Stromal cell of bone marrow (primary cell): ENCODE measurements at regions not wholly inside any gene's neighbourhood (a gene's known extent, or its start where the extent isn't known, plus 50 kb on each side); places are given as distances from the start of the nearest gene placed in this dataset.
"Not testable (repeated sequence)": the region's sequence is repeated elsewhere in the genome, so short reads cannot be mapped to it uniquely, and the experiment has no call there.

Experiments
- DNase-seq: peaks from one replicate; pipeline ENCODE4 v3.0.0-alpha.2; 2012; ENCODE audit warnings: low read depth

DNA sequence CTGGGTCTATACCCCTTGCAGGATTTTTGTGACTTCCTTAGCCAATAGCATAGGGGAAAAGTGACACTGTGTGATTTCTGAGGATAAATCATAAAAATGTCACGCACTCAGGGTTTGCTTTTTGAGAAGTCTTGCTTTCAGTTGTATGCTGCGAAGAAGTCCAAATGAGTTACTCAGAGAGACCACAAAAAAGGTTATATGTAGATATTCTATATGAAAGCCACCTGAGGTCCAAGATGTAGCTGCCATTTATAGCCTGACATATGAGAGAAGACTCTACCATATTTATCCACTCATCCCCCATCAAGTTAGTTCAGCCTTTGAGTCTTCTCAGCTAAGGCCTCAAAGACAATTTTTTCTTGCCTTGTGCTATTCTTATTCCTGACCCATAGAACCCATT is 488.3 kb upstream of the MAP2 start:
- DNase-seq: no peak

- no peak for DNase-seq
Measured at GRCh38 chr2:208937521-208937920, 486.3 kb upstream of the MAP2 start.

GRCh38 chr2:208939852-208940251 is 484.0 kb upstream of the MAP2 start:
- no peak for DNase-seq

- no peak for DNase-seq
Measured at GRCh38 chr2:208945719-208946256, 478.1 kb upstream of the MAP2 start.

DNA sequence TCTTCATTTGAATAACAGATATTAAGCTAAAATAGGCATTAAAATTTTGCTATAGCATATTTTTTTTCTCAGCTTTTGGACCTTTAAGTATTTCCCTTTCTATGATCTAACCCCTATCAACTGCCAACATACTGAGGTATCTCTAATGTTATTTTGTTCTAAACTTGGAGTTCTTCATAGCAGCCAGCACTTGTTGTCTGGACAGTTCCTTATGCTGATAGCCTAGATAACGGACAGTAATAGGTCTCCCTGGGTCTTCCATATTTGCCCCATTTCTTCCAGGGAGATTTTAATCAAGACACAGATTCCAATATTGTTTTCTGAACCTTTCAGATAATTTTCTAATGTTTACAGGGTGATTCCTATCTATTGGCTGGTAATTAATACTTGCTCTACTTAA is 475.8 kb upstream of the MAP2 start:
- no peak for DNase-seq

DNA sequence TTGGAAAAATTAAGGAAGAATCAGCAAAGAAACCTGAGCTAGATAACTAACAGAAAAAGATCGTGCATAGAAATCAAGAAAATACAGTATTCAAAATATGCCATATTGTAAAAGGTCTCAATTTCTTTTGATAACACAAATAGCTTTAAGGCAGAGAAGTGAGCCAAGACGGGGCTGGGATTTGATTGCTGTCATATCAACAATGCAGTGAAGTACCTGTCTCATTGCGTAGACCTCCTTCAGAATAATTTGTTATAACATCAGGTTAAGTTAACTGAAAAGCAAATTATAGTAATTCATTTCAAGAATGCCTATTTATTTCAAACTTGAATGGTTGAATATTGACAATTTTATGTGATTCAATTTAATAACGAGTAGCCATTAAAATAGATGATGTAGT is 453.8 kb upstream of the MAP2 start:
- DNase-seq: no peak

GRCh38 chr2:208977582-208977981 is 446.3 kb upstream of the MAP2 start:
- DNase-seq: no peak

- no peak for DNase-seq
Measured at GRCh38 chr2:208978946-208979345, 444.9 kb upstream of the MAP2 start.

DNA sequence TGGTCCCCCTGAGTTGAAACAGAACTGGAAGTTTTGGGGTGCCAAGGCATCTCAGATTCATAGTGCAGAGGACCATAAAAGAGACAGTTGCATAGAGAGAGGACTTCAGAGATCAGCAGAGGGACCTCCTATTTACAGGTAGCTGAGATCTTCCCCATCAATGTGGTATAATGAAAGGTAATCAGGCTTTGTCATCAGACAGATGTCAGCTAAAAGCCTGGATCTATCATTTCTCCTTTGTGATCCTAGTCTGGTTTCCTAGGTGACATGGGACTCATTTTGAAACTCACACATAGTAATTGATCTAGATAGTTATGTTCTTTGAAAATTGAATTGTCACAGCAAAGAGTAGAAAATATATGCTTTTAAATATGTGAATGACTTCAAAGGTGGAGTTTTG is 443.5 kb upstream of the MAP2 start:
- DNase-seq: no peak

DNA sequence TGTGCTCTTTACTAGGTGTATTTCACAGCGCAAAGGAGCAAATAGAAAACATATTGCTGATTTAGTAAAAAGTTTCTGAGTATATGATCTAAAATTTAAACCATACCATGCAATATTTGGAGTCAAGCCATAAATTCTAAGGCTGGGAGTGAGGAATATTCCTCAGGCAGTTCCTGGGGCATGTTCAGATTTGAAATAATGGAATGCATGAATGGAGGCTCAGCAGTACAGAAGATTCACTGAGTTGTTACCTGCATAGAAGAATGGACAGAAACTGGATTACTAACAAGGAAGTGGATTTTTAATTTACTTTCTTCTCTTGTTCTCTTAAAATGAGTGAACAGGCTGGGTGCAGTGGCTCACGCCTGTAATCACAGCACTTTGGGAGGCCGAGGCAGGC is 441.0 kb upstream of the MAP2 start:
- DNase-seq: no peak

- no peak for DNase-seq
Measured at GRCh38 chr2:208983486-208983885, 440.4 kb upstream of the MAP2 start.

- no peak for DNase-seq
Measured at GRCh38 chr2:208984376-208985090, 439.3 kb upstream of the MAP2 start.

- no peak for DNase-seq
Measured at GRCh38 chr2:208985644-208986043, 438.2 kb upstream of the MAP2 start.

DNA sequence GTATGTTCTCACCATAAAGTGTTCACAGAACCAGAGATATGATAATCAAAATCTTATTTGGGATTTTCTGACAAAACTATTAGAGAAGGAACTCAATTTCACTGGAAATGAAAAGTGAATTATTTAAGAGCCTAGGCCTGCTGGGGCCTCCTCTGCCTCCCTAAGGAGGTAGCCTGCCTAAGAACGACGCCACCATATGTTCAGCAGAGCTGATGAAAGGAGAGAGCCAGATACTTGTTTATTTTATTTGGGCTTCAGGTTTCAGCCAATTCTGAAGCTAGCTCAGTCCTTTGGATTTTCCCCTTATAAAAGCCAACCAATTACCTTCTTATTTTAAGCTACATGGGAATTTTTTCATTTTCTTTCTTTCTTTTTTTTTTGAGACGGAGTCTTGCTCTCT is 433.1 kb upstream of the MAP2 start:
- no peak for DNase-seq

DNA sequence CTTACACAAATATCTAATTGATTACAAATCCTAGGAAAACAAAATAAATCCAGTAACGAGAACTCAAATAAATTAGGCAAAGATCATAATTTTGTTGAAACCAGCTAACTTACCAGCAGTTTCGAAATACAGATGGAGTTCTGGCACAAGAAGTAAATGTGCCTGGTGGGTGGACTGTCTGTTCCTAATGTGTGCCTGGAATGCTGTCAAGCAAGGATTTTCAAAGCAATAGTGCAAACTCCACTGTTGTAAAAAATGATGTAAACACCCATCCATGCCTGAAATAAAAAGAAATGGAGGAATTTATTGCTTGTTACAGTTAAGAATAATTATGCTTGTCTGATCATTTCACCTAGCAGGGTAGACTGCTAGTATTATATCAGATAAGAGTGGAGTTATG is 423.9 kb upstream of the MAP2 start:
- no peak for DNase-seq

DNA sequence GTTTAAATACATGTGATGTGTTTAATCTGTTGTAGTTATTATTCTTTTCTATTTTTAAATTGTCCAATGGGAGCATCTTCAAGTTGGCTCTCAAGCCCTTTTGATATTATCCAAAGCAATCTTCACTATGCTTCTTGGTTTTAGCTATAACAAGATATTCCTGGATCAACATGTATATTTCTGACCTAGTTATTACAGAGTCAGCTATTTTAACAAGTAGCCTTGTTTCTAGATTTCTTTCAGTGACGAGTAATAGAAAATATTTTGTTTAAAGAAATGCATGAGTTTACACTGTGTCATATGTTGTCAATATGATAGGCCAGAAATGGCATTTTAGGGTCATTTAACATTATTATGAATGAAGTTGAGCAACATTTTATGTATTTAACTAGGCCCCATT is 421.8 kb upstream of the MAP2 start:
- DNase-seq: no peak

DNA sequence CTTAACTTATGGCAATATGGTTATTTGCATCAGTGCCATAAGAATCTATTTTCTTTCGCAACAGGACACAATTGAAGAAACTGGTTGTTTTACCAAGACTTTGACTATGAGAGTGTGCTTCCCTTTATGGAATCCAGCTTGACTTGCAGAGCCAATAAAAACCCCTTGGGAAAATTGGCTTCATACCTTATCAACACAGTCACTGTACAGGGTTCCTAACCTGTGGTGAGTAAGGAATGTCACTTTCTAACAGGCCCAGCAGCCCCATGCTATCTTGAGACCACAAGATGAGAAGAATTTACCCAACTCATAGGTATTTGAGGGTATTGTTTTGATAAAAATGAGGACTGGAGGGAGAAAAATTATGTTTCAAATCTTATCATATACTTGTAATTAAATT is 418.5 kb upstream of the MAP2 start:
- DNase-seq: no peak

DNA sequence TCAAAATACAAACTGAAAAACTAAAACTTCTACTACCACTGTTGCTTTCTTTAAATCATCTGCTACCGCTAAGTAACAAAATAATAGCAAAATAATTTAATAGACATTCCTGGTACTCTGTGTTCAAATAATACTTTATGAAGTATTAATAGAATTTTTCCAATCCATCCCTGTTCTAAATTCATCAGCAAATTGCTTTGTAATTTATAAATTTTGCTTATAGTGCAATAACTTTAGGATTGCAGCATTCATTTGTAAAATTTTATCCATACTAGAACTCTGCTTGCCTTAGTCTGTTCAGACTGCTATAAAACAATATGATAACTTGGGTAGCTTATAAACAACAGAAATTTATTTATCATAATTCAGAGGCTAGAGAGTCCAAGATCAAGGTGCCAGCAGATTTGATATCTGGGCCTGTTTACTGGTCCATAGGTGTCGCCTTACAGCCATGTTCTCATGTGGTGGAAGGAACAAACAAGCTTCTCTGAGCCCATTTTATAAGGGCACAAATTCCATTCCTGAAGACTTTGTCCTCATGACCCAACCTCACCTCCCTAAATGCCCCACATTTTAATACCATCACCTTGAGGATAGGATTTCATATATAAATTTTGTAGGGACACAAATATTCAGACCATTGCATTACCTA is 415.1 kb upstream of the MAP2 start:
- no peak for DNase-seq

DNA sequence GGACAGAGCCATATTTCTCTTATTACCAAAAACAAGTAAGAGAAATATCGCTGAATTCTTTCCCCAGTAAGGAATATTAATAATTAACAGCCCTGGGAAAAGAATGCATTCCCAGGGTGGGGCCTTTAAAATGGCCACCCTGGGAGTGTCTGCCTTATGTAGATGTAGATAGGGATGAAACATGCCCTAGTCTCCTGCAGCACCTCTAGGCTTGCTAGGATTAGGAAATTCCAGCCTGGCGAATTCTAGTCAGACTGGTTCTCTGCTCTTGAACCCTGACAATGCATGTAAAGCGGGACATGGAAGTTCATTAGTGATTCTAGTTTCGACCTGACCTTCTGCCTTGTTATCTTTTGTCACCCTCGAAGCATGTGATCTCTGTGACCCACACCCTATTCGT is 405.2 kb upstream of the MAP2 start:
- not testable (repeated sequence) for DNase-seq

- DNase-seq: no peak
Measured at GRCh38 chr2:209029249-209029648, 394.6 kb upstream of the MAP2 start.

DNA sequence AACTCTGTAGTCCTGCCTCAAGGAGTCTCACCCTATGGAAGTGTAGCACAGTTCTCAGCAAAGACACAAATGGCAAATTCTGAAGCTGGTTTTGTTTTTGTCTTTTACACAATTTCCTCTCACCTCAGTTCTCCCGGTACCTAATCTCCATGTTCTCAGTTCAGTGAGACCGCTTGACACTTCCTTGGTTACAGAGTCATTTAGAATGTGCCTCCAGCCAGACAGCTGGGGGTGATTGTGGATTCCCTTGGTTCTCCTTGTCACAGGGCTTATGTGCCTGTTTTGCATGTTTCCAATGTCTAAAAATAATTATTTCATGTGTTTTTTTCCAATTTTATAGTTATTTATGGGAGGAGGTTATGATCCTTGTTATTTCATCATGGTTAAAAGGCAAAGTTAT is 379.5 kb upstream of the MAP2 start:
- no peak for DNase-seq

GRCh38 chr2:209046163-209046562 is 377.7 kb upstream of the MAP2 start:
- DNase-seq: no peak

- no peak for DNase-seq
Measured at GRCh38 chr2:209049608-209050007, 374.2 kb upstream of the MAP2 start.

DNA sequence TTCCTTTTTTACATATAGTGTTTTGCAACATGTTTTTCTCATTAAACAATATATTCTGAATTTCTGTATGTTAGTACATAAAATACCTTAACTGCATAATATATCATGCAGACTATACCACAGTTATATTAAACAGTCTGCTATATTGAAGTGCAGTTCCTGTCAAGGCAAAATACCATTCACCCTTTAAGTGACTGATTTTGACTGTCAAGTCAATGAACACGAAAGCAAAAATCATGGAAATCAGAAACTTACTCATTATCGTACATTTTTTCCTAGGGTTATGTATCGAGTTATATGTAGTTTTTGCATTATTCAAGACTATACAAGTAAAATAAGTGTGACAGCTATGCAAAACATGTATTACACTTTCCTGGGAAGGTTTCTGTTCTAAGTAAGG is 361.6 kb upstream of the MAP2 start:
- DNase-seq: no peak
